ENCODE measurements at regions not wholly inside any gene's neighbourhood (a gene's known extent, or its start where the extent isn't known, plus 50 kb on each side); places are given as distances from the start of the nearest gene placed in this dataset.

DNA sequence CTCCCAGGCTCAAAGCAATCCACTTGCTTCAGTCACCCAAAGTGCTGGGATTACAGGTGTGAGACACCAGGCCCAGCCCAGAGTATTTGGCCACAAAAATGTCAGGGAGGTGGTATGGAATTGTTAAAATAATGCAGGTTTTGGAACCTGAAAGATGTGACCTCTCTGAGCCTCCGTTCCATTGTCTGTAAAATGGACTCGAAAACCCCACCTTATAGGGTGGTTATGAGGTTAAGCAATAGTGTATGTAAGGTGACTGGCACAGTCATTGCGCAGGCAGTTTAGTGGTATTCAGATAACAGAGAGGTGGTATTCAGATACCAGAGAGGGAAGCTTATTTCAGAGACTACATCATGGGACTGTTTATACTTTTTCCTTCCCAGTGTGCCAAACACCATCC is 52.5 kb upstream of the PRSS23 start:
- TF ChIP-seq, protein P1, sequence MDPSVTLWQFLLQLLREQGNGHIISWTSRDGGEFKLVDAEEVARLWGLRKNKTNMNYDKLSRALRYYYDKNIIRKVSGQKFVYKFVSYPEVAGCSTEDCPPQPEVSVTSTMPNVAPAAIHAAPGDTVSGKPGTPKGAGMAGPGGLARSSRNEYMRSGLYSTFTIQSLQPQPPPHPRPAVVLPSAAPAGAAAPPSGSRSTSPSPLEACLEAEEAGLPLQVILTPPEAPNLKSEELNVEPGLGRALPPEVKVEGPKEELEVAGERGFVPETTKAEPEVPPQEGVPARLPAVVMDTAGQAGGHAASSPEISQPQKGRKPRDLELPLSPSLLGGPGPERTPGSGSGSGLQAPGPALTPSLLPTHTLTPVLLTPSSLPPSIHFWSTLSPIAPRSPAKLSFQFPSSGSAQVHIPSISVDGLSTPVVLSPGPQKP (IDR thresholded peaks at IDR 0.05; ENCODE audit: low read depth, low read length) = no peak
- 0 out of 4 replicates have a peak, but pooled peaks of 1 of the 2 experiments have one; percentile 8 for TF ChIP-seq CEBPB (IDR thresholded peaks at IDR 0.05)
- WGBS (ENCODE audit: missing lambda C conversion rate) = 88% methylated on average over 3 of the region's 3 CpGs
- FAIRE-seq (no peak), ATAC-seq (no peak), DNase-seq (ENCODE audit: low read depth in 1 of 2, low spot score in 1 of 2) (no peak)
- H3K9me3 ChIP-seq = peaks cover 6% of the 10 kb centered on the region; the same call in 1 of the 3 replicates
- ChIA-PET POLR2A (interaction anchor here (1.1 kb wide), 1 partner anchor 37 kb away, joined by 3 read pairs; no protein-coding TSS in a partner anchor), CTCF (interaction anchor here (0.8 to 1.2 kb wide), 3 partner anchors 14 to 139 kb away, joined by 3 to 4 read pairs (median 3); no protein-coding TSS in a partner anchor)
- H3K4me3 ChIP-seq = no peak overlapping the region
- H3K4me1 ChIP-seq = peaks cover 31% of the 10 kb centered on the region
- H3K27ac ChIP-seq = peak overlapping the region; percentile 5 to 67; a peak in 4 of 6 replicates
- H3K4me2 ChIP-seq = no peak overlapping the region

DNA sequence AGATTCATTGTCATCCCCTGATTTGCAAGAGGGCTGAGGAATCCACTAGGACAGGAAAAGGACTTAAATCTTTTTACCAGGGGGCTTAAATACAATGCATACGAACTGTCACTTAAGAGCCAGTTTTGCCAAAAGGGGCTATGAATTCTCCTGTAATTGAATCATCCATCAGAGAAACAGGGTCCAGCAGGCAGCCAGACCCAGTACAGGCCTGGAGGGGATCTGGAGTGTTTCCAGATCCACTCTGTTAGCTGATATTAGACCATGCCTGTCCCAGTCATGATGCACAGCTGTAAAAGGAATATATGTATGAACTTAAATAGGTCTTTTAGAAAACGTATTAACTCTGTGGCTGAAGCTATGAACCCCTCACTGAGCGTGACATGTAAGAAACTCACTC is 53.8 kb upstream of the PRSS23 start:
- ATAC-seq (no peak), DNase-seq (ENCODE audit: low read depth in 1 of 2, low spot score in 1 of 2) (no peak), FAIRE-seq (no peak)
- peaks cover 44% of the 10 kb centered on the region for H3K4me1 ChIP-seq
- H3K4me3 ChIP-seq = no peak overlapping the region
- TF ChIP-seq RFX5 (IDR thresholded peaks at IDR 0.05) (no peak), NFE2L2 (conservative IDR thresholded peaks at IDR 0.05; ENCODE audit: low read length) (no peak), EHF (CRISPR knock-in tag; IDR thresholded peaks at IDR 0.05) (no peak), HOXB13 (CRISPR knock-in tag; IDR thresholded peaks at IDR 0.05; ENCODE audit: low read depth) (no peak), CHD2 (IDR thresholded peaks at IDR 0.05; ENCODE audit: low read length, partially characterized antibody) (no peak), FOXS1 (CRISPR knock-in tag; IDR thresholded peaks at IDR 0.05) (no peak), MAZ (IDR thresholded peaks at IDR 0.05; ENCODE audit: borderline replicate concordance, low read depth, low read length) (no peak), ESRRA (IDR thresholded peaks at IDR 0.05; ENCODE audit: borderline replicate concordance, low read length) (no peak), MAFK (IDR thresholded peaks at IDR 0.05; ENCODE audit: partially characterized antibody) (no peak), SREBF2 (IDR thresholded peaks at IDR 0.05) (no peak), RNF2 (IDR thresholded peaks at IDR 0.05; ENCODE audit: borderline replicate concordance, low read depth) (no peak)
- TF ChIP-seq, protein P2, sequence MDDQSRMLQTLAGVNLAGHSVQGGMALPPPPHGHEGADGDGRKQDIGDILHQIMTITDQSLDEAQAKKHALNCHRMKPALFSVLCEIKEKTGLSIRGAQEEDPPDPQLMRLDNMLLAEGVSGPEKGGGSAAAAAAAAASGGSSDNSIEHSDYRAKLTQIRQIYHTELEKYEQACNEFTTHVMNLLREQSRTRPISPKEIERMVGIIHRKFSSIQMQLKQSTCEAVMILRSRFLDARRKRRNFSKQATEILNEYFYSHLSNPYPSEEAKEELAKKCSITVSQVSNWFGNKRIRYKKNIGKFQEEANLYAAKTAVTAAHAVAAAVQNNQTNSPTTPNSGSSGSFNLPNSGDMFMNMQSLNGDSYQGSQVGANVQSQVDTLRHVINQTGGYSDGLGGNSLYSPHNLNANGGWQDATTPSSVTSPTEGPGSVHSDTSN (IDR thresholded peaks at IDR 0.05) = no peak
- TF ChIP-seq, protein P3, sequence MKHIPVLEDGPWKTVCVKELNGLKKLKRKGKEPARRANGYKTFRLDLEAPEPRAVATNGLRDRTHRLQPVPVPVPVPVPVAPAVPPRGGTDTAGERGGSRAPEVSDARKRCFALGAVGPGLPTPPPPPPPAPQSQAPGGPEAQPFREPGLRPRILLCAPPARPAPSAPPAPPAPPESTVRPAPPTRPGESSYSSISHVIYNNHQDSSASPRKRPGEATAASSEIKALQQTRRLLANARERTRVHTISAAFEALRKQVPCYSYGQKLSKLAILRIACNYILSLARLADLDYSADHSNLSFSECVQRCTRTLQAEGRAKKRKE (CRISPR knock-in tag; IDR thresholded peaks at IDR 0.05; ENCODE audit: low read depth) = no peak
- TF ChIP-seq, protein P4, sequence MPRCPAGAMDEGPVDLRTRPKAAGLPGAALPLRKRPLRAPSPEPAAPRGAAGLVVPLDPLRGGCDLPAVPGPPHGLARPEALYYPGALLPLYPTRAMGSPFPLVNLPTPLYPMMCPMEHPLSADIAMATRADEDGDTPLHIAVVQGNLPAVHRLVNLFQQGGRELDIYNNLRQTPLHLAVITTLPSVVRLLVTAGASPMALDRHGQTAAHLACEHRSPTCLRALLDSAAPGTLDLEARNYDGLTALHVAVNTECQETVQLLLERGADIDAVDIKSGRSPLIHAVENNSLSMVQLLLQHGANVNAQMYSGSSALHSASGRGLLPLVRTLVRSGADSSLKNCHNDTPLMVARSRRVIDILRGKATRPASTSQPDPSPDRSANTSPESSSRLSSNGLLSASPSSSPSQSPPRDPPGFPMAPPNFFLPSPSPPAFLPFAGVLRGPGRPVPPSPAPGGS (IDR thresholded peaks at IDR 0.05) = no peak
- TF ChIP-seq, protein P1 (IDR thresholded peaks at IDR 0.05; ENCODE audit: low read depth, low read length) = no peak
- CTCF ChIA-PET = no interaction called here
- peaks cover 6% of the 10 kb centered on the region; the same call in 1 of the 3 replicates for H3K9me3 ChIP-seq
- 93% methylated on average over 3 of the region's 3 CpGs for WGBS (ENCODE audit: missing lambda C conversion rate)
- no peak overlapping the region for H3K4me2 ChIP-seq
- POLR2A ChIA-PET = interaction anchor here (1.1 kb wide), 1 partner anchor 38 kb away, joined by 3 read pairs; no protein-coding TSS in a partner anchor
- peak overlapping the region; percentile 88 to 93 for H3K27ac ChIP-seq

DNA sequence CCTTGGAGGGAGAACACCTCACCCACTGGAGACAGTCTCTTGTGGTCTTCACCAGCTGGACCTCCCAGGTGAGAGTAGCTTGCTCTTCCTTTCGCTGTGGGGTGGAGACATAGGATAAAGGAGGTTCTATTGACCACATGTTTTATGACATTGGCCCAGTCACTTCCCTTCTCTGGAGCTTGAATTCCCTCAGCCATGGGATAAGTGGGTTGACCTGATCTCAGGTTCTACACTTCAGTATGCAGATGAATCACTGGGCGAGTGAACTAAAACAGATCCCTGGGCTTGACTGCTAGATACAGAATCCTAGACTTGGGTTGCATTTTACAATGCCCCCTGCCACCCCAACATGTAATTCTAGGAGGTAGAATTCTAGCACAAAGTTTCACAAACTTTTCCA is 54.8 kb upstream of the PRSS23 start:
- CTCF ChIA-PET = interaction anchor here (0.5 to 1.8 kb wide), 5 partner anchors 51 to 527 kb away, joined by 3 to 6 read pairs (median 4); no protein-coding TSS in a partner anchor
- peak overlapping the region; percentile 88 to 93 for H3K27ac ChIP-seq
- TF ChIP-seq, protein P1 (IDR thresholded peaks at IDR 0.05; ENCODE audit: low read depth, low read length) = no peak
- TF ChIP-seq NPAS2 (CRISPR knock-in tag; IDR thresholded peaks at IDR 0.05; ENCODE audit: borderline replicate concordance) = no peak
- TF ChIP-seq, protein P5, sequence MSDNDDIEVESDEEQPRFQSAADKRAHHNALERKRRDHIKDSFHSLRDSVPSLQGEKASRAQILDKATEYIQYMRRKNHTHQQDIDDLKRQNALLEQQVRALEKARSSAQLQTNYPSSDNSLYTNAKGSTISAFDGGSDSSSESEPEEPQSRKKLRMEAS (IDR thresholded peaks at IDR 0.05) = no peak
- no peak for TF ChIP-seq ESRRA (IDR thresholded peaks at IDR 0.05; ENCODE audit: borderline replicate concordance, low read length)
- no peak for TF ChIP-seq EHF (CRISPR knock-in tag; IDR thresholded peaks at IDR 0.05)
- TF ChIP-seq CEBPB (IDR thresholded peaks at IDR 0.05) = no peak
- no peak for TF ChIP-seq JUN (IDR thresholded peaks at IDR 0.05)
- no peak for TF ChIP-seq MYC (IDR thresholded peaks at IDR 0.05; ENCODE audit: borderline replicate concordance, low read length)
- no peak for TF ChIP-seq ZC3H11A (IDR thresholded peaks at IDR 0.05)
- peaks cover 53% of the 10 kb centered on the region for H3K4me1 ChIP-seq
- H3K4me2 ChIP-seq = no peak overlapping the region
- FAIRE-seq = no peak
- no peak overlapping the region for H3K4me3 ChIP-seq
- no peak for DNase-seq (ENCODE audit: low read depth in 1 of 2, low spot score in 1 of 2)
- POLR2A ChIA-PET = interaction anchor here (1.6 kb wide), 1 partner anchor 9 kb away, joined by 3 read pairs; no protein-coding TSS in a partner anchor
- peaks cover 6% of the 10 kb centered on the region; the same call in 1 of the 3 replicates for H3K9me3 ChIP-seq
- no peak for ATAC-seq
- 86% methylated on average over 2 of the region's 2 CpGs for WGBS (ENCODE audit: missing lambda C conversion rate)
